CD4-positive, alpha-beta T cell treated with Interleukin-12 subunit alpha and Interleukin-12 subunit beta, for 1 hour (primary cell): ENCODE measurements at regions not wholly inside any gene's neighbourhood (a gene's known extent, or its start where the extent isn't known, plus 50 kb on each side); places are given as distances from the start of the nearest gene placed in this dataset.
"Not testable (repeated sequence)": the region's sequence is repeated elsewhere in the genome, so short reads cannot be mapped to it uniquely, and the experiment has no call there.

ENCODE experiments used
- DNase-seq: peaks from one replicate; pipeline ENCODE4 v3.0.0-alpha.2; 2020

DNA sequence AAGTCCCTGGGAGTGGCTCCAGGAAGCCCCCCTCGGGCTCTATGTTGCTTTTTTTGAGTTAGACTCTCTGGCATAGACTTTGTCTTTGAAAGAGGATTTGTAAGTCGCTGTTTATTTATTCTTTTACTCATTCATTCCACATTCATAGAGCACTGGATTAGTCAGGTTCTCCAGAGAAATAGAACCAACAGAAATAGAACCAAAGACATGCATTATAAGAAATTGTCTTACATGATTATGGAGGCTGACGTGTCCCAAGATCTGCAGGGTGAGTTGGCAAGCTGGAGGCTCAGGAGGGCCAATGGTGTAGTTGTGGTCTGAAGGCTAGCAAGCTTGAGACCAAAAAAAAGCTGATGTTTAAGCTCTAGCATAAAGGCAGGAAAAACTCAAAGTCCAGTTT, 98.3 kb upstream of the CHD6 start:
- no peak for DNase-seq

DNA sequence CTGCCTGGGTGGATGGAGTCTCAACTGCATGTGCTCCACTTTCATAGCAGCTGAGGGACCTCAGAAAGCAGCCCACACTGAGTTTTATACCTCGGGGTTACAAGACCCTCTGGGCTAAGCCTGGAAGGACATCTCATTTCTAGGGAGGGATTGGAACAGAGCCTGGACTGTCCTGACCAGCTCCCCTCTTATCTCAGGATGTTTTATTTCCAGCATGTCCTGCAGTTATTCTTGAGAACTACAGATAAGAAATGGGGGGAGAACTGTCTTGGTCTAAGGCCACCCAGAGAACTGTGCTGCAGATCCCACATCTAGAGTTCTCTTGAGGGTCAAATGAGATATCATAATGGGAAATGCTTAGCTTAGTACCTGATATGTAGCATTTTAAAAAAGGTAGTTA, 97.3 kb upstream of the CHD6 start:
- no peak for DNase-seq

DNA sequence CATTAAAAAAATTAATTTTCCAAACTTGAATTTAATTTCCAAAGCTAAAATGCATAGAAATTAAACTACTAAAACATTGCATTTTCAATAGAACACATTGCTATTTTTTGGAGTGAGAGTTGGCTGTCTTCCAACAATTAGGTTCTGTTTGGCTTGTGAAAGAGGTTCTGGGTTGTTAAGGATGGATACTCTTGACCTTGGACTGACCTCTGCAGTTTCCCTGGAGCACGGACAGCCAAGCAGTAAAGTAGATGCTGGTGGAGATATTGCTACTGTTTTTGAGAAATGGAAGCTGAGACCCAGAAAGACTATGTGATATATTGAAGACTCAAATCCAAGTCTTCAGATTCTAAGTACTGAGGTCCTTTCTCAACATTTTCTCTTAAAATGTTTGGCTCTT, 95.9 kb upstream of the CHD6 start:
- DNase-seq = no peak

DNA sequence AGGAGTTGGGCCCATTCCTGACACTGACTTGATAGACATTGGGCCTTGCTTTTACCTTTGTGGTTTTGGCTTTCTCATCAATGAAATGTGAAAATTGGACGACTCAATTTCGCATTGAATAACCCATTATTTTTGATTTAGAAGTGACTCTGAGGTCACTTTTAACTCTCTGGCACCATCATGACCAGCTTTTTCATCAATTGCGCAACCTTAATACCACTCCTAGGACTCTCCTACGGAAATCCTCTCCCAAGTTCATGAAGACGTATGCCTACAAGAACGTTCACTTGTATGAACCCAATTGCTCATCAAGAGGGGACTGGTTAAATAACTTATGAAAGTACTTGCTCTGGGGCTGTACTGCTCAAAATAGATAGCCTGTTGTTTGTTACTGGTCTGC, 86.7 kb upstream of the CHD6 start:
- no peak for DNase-seq

DNA sequence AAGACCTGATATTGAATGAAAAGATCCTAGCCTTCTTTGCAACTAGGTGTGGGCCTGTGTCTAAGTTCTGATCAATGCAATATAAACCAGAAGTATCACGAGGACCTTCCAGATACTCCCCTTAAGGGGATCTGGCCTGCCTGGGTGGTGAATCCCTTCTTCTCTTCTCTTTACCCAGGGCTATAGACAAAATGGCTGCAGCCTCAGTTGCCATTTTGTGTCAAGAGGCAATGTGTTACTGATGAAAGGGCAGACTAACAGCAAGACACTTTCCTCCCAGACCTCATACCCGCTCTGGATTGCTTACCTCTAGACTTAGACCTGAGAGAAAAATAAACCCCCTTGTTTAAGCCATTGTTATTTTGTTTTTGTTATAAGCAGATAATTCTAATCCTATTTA, 84.5 kb upstream of the CHD6 start:
- DNase-seq = no peak

DNA sequence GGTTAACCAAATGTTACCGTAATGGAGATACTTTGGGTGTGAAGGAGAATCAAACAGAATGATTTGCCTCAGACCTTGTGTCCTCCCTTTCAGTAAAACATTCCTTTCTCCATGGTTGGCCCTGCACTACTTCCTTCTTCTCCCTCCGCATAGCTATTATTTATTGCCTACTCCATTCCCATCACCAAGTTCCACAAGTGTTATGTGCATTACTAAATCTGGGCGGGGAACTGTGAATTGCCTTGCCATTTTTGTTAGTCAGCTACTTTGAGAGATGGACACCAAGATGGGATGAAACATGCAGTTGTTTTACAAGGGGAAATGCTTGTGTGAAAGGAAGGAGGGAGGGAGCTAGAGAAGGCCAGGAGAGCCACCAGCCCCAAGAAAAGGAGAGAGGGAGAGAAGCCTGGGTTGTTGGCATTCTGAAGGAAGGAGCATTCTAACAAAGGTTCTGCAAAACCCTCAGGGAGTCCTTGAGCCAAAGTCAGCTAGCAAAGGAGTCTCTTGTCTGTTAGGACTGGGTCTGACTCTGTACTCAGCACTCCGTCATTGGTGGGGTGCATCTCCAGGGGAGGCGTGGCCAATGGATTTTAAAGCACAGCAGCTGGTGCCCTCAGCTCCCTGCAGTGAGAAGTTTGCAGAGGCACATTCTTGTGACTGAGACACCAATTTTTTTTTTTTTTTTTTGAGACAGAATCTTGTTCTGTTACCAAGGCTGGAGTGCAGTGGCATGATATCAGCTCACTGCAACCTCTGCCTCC, 83.6 kb upstream of the CHD6 start:
- no peak for DNase-seq

DNA sequence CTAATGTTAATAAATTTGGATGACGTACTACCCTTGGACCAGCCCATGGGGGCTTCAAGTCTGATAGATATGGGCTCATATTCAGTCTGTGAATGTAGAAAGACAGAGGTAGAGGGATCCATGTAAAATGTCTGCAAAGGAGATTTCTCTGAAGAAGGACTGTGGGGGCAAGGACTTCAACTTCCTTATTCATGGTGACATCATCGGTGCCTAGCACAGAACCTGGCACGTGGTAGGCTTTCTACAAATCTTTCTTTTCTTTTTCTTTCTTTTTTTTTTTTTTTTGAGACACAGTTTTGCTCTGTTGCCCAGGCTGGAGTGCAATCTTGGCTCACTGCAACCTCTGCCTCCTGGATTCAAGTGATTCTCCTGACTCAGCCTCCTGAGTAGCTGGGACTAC, 81.5 kb upstream of the CHD6 start:
- not testable (repeated sequence) for DNase-seq

DNA sequence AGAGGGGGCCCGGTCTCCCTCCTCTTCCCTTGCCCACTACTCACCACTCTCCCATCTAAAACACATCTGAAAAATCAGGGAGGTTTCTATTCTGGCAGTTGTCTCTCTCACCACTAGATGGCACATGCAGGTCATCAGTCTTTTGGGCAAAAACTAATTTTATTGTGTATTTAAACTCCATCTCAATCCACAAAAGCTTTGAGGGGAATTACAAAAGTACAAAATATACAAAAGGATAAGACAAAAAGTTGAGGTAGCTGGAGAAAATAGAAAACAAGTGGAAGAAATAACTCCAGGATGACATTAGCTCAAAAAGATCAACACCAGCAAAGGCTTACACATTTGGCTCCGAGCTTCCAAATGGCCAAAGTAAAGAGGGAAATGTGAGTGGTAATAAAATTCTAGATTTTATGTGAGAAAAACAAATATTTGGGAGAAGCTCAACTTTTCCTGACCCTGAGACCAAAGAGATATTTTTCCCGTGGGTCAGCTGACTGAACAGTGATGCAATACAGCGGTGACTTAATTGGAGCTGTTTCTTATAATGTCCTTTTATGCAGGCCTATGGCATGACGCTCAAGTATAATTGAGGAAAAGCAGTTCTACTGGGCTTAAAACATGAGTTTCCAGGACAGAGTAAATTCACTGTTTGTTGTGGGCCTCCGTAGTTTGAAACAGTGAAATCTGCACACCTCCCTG, 79.8 kb upstream of the CHD6 start:
- DNase-seq = peak; percentile 50

DNA sequence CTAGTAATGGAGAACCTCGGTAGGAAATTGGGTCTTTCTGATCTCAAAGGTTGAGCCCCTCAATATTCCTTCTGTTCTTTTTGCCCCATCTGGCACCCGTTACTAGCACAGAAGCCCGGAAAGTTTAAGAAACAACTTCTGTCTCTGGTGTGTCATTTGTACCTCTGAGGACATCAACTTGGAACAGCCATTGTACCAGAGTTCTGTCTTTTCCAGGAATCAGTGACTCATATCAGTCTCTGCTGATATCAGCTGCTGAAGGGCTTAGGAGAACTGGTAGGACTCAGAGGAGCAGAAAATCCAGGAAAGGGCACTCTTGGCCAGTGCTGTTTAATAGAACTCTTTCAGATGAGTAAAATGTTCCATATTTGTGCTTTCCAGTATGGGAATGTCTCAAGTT, 78.3 kb upstream of the CHD6 start:
- no peak for DNase-seq

DNA sequence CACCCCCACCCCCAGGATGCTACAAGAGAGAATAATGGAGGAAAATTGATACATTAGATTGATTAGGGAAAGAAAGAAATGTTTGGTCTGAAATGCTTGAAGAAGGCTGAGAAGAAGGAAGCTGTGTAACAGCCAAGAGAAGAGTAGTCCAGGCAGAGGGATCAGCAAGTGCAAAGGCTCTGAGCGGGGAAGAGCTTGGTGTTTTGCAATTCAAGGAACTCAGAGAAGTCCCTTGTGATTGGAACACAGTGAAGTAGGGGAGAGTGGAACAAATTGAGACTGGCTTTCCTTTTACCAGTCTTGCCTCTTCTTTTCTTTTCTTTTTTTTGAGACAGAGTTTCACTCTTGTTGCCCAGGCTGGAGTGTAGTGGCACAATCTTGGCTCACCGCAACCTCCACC, 76.6 kb upstream of the CHD6 start:
- no peak for DNase-seq

DNA sequence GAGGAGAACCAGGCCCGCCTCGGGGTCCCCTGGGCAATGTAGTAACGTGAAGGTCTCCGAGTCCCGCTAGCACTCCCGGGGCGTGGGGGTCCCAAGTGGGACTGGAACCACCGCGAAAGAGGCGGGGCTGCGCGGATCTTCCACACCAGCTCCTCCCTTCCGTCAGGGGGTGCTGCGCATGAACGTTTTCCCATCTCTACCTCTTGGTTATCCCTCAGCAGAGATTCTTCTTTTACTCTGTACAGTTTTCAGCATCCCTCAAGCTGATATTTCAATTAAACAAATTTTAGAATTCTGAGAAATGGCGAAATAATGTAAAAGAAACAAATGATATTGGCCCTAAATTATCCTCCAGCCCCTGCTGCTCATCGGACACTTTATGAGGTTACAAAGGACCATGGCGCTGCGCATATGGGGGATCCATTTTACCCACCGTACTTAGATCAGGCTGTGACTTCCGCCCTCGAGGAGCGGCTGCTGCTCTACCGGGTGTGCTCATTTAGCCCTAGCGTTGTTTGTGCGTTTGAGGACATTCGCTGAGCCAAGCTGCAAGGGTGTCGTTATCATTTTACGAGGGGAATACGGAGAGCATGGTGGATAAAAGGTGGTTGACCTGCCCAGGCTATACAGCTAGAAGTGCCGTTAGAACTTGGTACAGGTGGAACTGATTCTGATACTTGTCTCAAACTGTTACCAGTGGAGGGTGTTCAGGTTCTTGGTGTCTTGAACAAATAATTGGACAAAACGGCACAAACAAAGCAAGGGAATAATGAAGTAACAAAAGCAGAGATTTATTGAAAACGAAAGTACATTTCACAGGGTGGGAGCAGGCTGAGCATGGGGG, 75.2 kb upstream of the CHD6 start:
- DNase-seq = peak; percentile 88

DNA sequence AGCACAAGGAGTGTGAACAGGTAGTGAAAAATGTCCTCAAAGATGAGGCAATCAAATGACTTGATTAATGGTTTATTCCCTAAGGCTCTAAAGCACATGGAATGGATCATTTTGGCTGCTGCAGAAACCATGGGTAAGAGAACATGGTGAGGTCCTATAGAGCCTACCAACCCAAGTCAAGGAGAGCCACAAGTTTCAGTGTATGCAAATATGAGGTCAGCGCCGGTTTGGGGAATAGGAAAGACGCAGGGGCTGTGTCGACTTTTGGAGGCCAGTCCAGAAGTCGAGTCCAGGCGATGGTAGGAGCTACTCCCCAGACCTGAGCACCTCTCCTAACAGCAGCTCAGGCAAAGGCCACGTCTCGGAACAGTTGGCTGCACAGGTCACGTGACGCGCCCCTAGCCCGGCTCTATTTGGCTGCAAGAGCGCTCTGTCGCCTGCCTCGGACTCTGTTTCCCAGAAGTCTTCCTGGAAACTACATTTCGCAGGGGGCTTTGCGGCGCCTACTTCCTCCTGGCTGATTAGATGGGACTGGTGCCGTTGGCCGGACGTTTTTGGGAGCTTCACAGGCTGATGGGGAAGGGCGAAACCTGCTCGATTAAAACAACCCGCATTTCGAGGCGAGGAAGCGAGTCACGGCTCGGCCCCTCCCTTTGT, 74.4 kb upstream of the CHD6 start:
- peak; percentile 87 for DNase-seq

DNA sequence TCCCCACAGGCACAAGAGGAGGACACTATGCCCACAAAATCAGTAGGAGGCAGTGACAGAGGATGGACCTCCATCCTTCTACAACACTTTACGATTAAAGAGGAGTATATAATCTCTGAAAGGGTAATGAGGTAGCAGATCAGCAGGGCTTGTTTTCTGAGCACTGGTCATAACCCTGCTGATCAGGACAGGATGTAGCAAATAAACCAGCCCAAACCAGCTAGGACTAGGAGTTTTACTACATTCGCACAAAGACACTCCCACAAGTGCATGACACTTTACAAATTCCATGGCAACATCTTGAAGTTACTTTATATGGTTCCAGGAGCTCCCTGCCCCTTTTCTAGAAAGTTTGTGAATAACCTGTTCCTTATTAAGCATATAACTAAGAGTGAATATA, 73.3 kb upstream of the CHD6 start:
- no peak for DNase-seq

DNA sequence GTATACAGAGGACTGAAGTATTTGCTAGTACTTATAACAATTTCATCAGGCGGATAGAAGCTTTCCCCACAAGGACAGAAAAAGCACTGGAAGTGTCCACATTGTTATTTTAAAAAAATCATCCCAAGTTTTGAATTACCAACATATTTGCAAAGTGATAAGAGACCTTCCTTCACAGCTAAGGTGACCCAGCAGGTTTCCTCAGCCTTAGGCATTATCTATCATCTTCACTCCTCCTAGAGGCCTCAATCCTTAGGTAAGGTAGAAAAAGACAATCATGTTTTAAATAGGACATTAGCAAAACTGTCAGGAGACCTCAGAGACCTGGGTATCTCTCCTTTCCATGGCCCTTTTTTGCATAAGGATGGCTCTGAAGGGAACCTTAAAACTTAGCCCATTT, 72.5 kb upstream of the CHD6 start:
- DNase-seq = no peak

DNA sequence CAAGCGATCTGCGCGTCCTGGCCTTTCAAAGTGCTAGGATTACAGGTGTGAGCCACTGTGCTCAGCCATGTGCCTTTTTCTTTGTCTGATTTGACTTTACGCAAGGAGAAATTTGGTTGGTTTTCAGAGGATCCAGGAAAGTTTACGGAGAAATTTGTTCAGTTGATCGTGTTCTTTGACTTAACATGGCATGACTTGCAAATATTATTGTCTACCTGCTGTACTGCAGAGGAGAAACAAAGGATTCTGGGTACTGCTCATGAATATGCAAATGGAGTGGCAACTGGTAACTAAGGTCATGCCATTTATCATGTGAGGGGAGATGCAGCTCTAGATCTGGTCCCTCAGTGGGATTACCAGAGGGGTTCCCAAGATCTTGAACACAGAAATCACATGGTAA, 68.8 kb upstream of the CHD6 start:
- no peak for DNase-seq

DNA sequence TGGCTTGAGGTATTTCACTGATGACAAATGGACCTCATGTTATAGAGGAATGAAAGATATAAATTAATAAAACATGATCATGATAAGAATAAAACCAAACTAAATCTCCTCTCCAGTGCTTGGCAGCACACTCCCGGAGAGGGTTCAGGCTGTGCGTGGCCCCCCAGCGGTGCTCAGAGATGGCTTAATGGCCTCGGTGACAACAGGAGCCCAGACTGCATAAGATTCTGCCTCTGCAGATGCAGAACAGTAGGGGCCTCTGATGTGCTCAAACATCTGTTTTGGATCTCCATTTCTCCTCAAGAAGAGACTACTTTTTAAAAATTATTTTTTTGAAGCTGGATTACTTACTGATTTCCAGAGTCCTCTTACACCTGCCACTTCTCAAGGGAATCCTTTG, 67.0 kb upstream of the CHD6 start:
- DNase-seq = not testable (repeated sequence)

DNA sequence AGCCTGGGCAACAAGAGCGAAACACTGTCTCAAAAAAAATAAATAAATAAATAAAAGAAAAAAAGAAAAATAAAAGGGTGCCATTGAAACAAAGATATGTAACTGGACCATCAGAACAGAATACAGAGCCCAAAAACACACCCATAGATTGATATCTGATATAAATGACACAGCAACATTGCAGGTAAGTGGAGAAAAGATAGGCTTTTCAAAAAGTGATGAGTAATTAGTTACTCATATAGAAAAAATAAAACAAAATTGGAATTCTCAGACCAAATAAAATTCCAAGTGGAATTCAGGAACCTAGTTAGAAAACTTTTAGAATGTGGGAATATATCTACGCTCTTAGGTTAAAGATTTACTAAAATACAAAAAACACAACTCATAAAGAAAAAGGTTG, 60.6 kb upstream of the CHD6 start:
- no peak for DNase-seq

DNA sequence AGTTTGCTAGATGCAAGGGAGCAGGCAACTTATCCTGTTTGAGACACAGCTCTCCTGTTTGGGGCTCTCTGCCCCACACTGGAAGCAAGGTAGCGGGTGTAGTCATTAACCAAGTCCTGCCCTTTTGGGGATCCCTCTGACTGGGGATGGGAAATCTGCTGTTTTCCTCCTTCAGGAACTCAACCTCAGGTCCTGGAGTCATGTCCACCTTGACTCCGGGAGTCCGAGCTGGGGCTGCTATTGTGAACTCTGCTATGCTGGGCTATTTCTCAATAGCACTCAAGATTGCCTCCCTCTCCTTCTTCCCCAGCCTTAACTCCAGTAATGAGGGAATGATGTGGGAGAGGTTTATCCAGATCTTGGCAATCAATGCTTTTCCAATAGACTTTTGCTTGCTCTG, 54.1 kb upstream of the CHD6 start:
- DNase-seq = no peak

DNA sequence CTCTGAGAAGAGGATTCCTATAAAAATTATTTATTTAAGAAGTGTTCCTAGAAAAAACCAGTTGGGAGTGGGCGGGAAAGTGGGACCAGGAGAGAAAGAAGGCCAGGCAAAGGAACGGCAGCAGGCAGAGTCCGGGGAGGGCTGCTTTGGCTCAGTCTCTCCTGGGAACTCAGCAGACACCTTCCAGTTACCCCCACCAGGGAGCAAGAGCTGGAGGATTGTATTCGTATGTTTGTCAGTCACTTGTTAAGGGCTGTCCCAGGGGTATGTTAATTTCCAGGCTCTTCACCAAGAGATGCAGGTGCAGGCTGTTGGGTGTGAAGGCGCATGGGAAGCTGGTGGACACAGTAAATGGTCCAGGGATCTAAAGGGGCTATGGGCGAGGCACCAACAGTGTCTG, 53.0 kb upstream of the CHD6 start:
- no peak for DNase-seq

DNA sequence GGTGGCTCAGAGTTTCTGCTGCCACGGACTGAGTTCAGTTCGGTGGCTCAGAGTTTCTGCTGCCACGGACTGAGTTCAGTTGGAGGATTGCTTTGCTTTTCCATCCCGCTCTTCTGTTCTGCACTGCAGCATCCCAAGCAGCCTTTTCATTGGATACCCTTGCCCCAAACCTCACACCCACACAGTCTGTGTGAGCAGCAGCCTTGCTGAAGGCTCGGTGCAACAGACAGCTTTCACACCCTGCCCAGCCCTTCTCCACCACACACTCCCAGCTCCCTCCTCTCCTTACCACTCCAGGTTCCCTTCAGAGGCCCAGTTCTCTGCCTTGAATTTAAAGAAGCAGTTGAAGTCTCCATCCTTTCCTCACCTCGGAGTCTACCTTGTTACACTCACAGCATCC, 52.5 kb upstream of the CHD6 start:
- DNase-seq = no peak

DNA sequence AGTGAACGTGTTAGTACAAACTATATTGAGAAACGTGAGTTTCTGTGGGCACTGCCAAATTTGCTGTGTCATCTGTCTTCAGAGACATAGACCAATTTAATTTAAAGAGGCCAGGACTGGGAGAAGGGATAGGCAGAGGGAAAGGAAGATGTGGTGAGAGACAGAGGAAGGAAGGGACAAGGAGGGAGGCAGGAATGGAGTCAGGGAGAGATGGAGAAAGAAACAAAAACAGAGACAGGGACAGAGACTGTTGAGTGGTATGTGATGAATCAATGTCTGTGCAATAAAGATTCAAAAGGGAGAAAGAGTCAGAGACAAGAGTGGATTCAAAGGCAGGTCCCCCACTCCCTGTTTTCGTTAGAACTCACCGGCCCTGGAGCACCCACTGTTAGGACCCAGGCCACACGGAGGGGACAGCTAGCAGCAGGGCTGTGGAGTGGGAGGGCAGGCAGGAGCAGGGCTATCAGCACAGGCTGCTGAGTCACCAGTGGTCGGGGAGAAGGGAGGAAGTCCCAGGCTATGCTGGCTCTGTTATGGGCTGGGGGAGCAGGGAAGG, 51.6 kb upstream of the CHD6 start:
- no peak for DNase-seq

DNA sequence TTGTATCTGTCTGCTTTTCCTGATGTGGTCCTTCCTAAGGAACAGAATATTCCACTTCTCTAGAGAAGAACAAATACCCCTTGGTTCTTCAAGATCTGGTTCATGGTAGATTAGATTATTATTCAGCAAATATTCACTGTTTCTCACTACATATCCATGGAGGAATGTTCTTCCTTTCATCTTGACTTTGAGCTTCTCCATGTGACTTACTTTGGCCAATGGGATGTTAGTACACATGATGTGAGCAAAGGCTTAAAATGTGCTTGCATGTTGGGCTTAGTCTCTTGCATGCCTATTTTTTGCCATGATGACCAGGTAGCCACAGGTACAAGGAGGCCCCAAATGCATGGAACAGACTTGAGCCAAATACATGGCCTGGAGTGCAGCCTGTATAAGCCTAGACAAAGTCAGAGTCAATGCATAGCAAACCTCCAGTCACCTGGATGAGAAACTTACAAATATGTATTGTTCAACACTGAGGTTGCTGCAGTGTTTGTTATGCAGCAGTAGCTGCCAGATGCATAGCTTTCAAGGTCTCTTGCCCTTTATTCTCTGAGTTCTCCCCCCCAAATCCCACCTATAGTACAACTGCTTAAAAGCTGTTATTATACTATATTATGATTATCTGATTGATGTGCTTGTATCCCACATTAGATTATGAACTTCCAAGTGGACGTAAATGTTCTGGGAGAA, 50.0 kb upstream of the CHD6 start:
- DNase-seq = no peak
